Activated CD8-positive, alpha-beta memory T cell treated with anti-CD3 and anti-CD28 coated beads, Interleukin-2, amount 10 ng/mL, durations not matched to agents 7 days and 5 days (primary cell): ENCODE measurements at regions not wholly inside any gene's neighbourhood (a gene's known extent, or its start where the extent isn't known, plus 50 kb on each side); places are given as distances from the start of the nearest gene placed in this dataset.
A peak's percentile ranks its signal among the peaks of the same experiment; 100 is the strongest.
"Not testable (repeated sequence)": the region's sequence is repeated elsewhere in the genome, so short reads cannot be mapped to it uniquely, and the experiment has no call there.

Experiments used
- ATAC-seq: fragments of 150-1000 bp; cut with Tn5 transposase; one replicate; pipeline ENCODE4 v1.10.0; 2021; ENCODE audit warnings: moderate library complexity
- CTCF ChIA-PET: fragments of 350-600 bp; sonication (Branson Sonifier 250); formaldehyde crosslinking; loops from one replicate; lab custom pipeline; 2021; ENCODE audit warnings: antibody characterized with exemption; lab: Charles Lee
- DNase-seq: peaks from one replicate; pipeline ENCODE4 v3.0.0-alpha.2; 2020
- H3K27ac Mint-ChIP-seq: one replicate; pipeline ENCODE4 v1.8.0; 2021; ENCODE audit warnings: mild to moderate bottlenecking, mixed read lengths
- H3K27me3 Mint-ChIP-seq: one replicate; pipeline ENCODE4 v1.8.0; 2021; ENCODE audit warnings: mixed read lengths
- H3K36me3 Mint-ChIP-seq: one replicate; pipeline ENCODE4 v1.8.0; 2021; ENCODE audit warnings: mild to moderate bottlenecking, mixed read lengths
- H3K4me1 Mint-ChIP-seq: one replicate; pipeline ENCODE4 v1.8.0; 2021; ENCODE audit warnings: mixed read lengths
- H3K4me3 Mint-ChIP-seq: one replicate; pipeline ENCODE4 v1.8.0; 2021; ENCODE audit warnings: mild to moderate bottlenecking, moderate library complexity, mixed read lengths
- H3K9me3 Mint-ChIP-seq: one replicate; pipeline ENCODE4 v1.8.0; 2022; ENCODE audit warnings: low read depth, mixed read lengths

DNA sequence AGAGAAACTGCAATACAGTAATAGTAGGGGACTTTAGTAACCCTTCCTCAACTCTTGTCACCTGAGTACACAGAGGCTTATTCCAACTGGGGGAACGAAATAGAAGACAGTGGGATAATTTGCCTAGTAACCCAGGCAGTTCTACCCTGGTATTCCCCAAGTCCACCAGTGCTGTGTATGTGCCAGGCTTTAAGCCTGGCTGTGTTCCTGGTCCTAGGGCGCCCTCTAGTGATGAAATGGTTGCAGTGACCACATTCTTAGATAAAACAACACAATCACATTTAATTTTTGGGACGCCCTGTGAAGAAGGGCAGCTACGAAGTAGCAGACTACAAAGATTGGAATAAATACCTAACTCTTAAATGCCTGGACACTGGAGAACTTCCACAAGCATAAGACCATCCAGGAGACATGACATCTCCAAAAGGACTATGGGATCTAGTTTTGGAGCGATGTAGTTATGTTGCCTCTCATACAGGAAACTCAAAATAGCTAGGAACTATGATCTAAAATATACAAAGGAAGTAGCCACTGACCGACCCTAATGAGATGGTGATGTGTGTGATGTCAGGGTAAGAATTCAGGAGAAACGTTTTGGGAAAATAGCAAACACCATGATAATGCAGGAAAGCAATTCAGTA is 163.0 kb upstream of the XIST start:
- ATAC-seq (peak; percentile 68), DNase-seq (peak; percentile 59)
- no peaks in the 10 kb centered on the region for H3K36me3 Mint-ChIP-seq
- no peaks in the 10 kb centered on the region for H3K9me3 Mint-ChIP-seq
- H3K4me1 Mint-ChIP-seq = no peaks in the 10 kb centered on the region
- H3K27ac Mint-ChIP-seq = no peak overlapping the region
- no peak overlapping the region for H3K4me3 Mint-ChIP-seq
- H3K27me3 Mint-ChIP-seq = no peaks in the 10 kb centered on the region
- CTCF ChIA-PET = interaction anchor here (0.8 to 1.6 kb wide), 3 partner anchors 156 to 162 kb away, joined by 3 to 7 read pairs (median 3); partner anchors contain the start of gene XIST

DNA sequence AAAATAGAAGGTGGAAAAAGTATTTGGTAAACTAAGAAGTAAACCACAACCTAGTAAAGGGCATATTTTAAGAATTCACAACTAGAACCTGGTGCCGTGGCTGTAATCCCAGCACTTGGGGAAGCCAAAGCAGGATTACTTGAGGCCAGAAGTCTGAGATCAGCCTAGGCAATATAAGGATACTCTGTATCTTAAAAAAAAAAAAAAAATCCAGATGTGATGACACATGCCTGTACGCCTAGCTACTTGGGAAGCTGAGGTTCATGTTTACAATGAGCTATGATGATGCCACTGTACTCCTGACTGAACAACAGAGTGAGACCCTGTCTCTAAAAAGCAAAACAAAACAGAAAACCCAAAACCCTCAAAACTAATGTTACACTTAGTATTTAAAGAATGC is 156.5 kb upstream of the XIST start:
- ATAC-seq (no peak), DNase-seq (no peak)
- Mint-ChIP-seq H3K4me1 (no peaks in the 10 kb centered on the region), H3K9me3 (no peaks in the 10 kb centered on the region), H3K36me3 (peaks cover 15% of the 10 kb centered on the region), H3K27ac (no peak overlapping the region), H3K4me3 (no peak overlapping the region), H3K27me3 (no peaks in the 10 kb centered on the region)
- CTCF ChIA-PET = no interaction called here

DNA sequence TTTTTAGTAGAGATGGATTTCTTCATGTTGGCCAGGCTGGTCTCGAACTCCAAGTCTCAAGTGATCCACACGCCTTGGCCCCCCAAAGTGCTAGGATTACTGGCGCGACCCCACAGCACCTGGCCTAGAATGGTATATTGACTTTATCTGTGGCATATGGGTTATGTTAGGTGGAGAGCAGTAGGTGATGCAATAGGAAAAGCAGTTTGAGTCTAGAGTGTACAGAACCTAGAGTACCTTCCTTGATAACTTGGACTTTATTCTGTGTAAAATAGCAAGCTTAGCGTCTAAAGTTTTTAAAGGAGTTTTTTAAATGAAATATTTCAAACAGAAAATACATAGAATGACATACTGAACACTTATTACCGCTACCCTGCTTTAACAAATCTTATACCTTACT is 139.5 kb upstream of the XIST start:
- no peak overlapping the region for H3K27ac Mint-ChIP-seq
- no peaks in the 10 kb centered on the region for H3K27me3 Mint-ChIP-seq
- no peak for ATAC-seq
- CTCF ChIA-PET = no interaction called here
- H3K36me3 Mint-ChIP-seq = peaks cover 42% of the 10 kb centered on the region
- H3K4me3 Mint-ChIP-seq = no peak overlapping the region
- H3K9me3 Mint-ChIP-seq = no peaks in the 10 kb centered on the region
- H3K4me1 Mint-ChIP-seq = peaks cover 3% of the 10 kb centered on the region
- DNase-seq = no peak

DNA sequence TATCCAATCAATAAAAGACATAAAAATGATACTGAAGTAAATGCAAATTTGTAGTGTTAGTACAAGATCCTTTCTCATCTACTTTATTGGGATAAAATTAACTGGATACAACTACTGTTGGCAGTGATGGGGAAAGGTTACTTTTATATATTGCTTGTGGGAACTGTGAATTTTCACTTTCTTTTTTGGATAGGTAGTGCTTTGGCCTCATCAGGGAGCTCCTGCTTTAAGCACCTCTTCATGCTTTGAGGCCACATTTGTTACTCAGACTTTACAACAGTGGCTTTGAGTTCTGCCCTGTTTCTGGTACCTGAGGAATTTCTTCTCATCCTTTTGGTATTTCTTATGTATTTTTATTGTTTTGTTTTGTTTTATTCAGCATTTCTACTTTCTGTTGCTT is 134.7 kb upstream of the XIST start:
- H3K27ac Mint-ChIP-seq = peak overlapping the region; percentile 40

GRCh38 chrX:73979551-73980131 is 127.1 kb upstream of the XIST start:
- H3K27ac Mint-ChIP-seq = no peak overlapping the region
- ATAC-seq (no peak), DNase-seq (no peak)
- CTCF ChIA-PET = no interaction called here
- H3K36me3 Mint-ChIP-seq = peaks cover 4% of the 10 kb centered on the region
- H3K27me3 Mint-ChIP-seq = no peaks in the 10 kb centered on the region
- H3K9me3 Mint-ChIP-seq = no peaks in the 10 kb centered on the region
- H3K4me1 Mint-ChIP-seq = peaks cover 10% of the 10 kb centered on the region
- H3K4me3 Mint-ChIP-seq = no peak overlapping the region

More for the DNA sequence above, 134.7 kb upstream of the XIST start:
- Mint-ChIP-seq H3K27me3 (no peaks in the 10 kb centered on the region), H3K36me3 (peaks cover 26% of the 10 kb centered on the region), H3K9me3 (no peaks in the 10 kb centered on the region), H3K4me1 (peaks cover 3% of the 10 kb centered on the region), H3K4me3 (no peak overlapping the region)
- CTCF ChIA-PET = no interaction called here
- no peak for DNase-seq
- no peak for ATAC-seq

DNA sequence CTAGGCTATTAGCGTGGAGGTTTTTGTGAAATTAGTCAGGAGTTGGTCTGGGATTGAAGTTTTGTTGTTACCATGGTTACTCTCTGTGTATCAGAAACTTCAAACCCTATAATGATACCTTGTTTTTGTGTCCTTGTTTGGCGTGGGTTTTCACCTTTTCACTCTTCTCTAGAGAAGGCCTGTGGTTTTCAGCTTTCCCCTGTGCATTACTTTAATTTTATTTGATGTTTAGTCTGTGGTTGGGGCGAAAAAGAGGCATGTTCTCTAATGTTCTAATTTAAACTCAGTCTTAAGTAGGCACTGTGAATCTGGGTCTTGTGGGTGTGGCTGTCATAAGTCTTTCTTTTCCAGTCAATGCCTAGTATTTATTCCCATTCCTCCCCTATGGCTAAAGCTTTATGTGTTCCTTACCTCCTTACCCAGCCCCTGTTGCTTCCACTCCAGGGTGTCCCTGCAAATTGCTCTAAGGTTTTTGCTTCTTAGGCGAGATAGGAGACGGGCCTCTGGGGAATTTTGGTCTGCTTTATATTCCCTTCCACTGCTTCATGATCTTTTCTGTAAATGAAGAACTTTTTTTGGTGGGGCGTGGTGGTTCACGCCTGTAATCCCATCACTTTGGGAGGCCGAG is 125.1 kb upstream of the XIST start:
- no peak for DNase-seq
- CTCF ChIA-PET = no interaction called here
- ATAC-seq = peak; percentile 55
- H3K27me3 Mint-ChIP-seq = no peaks in the 10 kb centered on the region
- H3K9me3 Mint-ChIP-seq = no peaks in the 10 kb centered on the region
- H3K4me3 Mint-ChIP-seq = no peak overlapping the region
- H3K36me3 Mint-ChIP-seq = peaks cover 6% of the 10 kb centered on the region
- peak overlapping the region; percentile 34 for H3K27ac Mint-ChIP-seq
- H3K4me1 Mint-ChIP-seq = peaks cover 10% of the 10 kb centered on the region

GRCh38 chrX:73967461-73967860 is 114.9 kb upstream of the XIST start:
- CTCF ChIA-PET = not testable (repeated sequence)

GRCh38 chrX:73965833-73966232 is 113.3 kb upstream of the XIST start:
- Mint-ChIP-seq H3K4me3 (no peak overlapping the region), H3K4me1 (peaks cover 4% of the 10 kb centered on the region), H3K27ac (no peak overlapping the region), H3K9me3 (no peaks in the 10 kb centered on the region), H3K27me3 (no peaks in the 10 kb centered on the region), H3K36me3 (peaks cover 19% of the 10 kb centered on the region)
- CTCF ChIA-PET = no interaction called here
- DNase-seq = no peak
- ATAC-seq = no peak

More at GRCh38 chrX:73967461-73967860, 114.9 kb upstream of the XIST start:
- H3K4me1 Mint-ChIP-seq, H3K27me3 Mint-ChIP-seq, ATAC-seq, H3K4me3 Mint-ChIP-seq, DNase-seq, H3K9me3 Mint-ChIP-seq, H3K27ac Mint-ChIP-seq: not testable (repeated sequence)
- H3K36me3 Mint-ChIP-seq = peaks cover 21% of the 10 kb centered on the region

DNA sequence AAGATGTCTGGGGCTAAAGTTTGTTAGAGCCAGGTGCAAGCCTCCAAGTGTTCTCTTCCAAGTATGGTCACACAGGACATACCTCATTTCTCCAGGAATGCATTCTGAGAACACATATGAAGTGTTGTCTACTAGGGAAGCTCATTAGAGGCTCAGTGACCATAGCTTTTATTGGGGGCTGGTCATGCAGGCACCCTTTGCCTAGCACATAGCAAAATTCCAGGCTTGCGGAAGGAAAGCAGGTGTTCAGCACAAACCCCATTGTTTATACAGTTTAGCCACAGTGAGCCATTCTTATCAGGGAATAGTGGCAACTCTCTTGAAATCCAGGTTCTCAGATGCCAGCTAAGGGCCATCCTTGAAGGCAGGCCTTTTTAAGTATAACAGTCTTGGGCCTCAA is 112.1 kb upstream of the XIST start:
- H3K4me1 Mint-ChIP-seq = peaks cover 6% of the 10 kb centered on the region
- no peak overlapping the region for H3K27ac Mint-ChIP-seq
- CTCF ChIA-PET = no interaction called here

DNA sequence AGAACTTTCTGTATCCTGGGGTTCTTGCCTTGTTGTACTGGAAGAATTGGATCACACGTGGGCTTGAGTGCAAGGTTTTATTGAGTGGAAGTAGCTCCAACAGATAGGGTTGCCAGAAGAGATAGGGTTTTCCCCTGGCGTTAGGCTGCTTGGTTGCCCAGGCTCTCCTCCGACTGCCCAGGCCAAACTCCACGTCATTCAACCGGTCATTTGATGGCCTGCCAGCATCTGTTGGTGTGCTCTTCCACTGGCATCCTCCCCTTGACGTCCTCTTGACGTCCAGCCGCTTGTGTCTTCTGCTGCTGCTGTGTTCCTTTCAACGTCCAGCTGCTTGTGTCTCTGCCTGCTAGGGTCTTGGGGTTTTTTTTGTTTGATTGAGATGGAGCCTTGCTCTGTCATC is 111.2 kb upstream of the XIST start:
- ATAC-seq = no peak
- H3K27me3 Mint-ChIP-seq = no peaks in the 10 kb centered on the region
- peaks cover 17% of the 10 kb centered on the region for H3K36me3 Mint-ChIP-seq
- no peaks in the 10 kb centered on the region for H3K9me3 Mint-ChIP-seq
- H3K4me3 Mint-ChIP-seq = no peak overlapping the region
- H3K4me1 Mint-ChIP-seq = peaks cover 6% of the 10 kb centered on the region
- no peak overlapping the region for H3K27ac Mint-ChIP-seq
- CTCF ChIA-PET = no interaction called here
- no peak for DNase-seq

More for the DNA sequence above, 112.1 kb upstream of the XIST start:
- H3K9me3 Mint-ChIP-seq = no peaks in the 10 kb centered on the region
- no peaks in the 10 kb centered on the region for H3K27me3 Mint-ChIP-seq
- ATAC-seq (no peak), DNase-seq (no peak)
- H3K36me3 Mint-ChIP-seq = peaks cover 16% of the 10 kb centered on the region
- H3K4me3 Mint-ChIP-seq = no peak overlapping the region

DNA sequence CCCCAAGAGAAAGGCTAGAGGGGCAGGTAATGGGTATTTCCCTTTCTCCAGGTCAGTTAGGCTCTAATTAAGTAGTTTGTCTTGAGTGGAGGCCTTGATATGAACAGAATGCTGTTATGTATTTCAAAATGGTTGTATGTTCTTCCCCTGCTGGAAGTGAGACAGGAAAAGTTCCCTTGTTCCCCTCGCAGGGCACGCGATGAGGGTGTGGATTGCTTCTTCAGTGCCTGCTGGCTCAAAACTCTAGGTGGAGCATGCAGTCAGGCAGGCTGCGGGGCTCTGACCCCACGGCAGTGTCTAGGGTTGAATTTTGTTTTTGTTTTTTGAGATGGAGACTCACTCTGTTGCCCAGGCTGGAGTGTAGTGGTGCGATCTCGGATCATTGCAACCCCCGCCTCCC is 110.4 kb upstream of the XIST start:
- DNase-seq (no peak), ATAC-seq (no peak)
- Mint-ChIP-seq H3K27me3 (no peaks in the 10 kb centered on the region), H3K27ac (no peak overlapping the region), H3K9me3 (no peaks in the 10 kb centered on the region), H3K4me1 (peaks cover 9% of the 10 kb centered on the region), H3K4me3 (no peak overlapping the region), H3K36me3 (peaks cover 21% of the 10 kb centered on the region)
- CTCF ChIA-PET = no interaction called here

- H3K9me3 Mint-ChIP-seq, H3K27ac Mint-ChIP-seq, H3K27me3 Mint-ChIP-seq, DNase-seq, H3K4me3 Mint-ChIP-seq, CTCF ChIA-PET, ATAC-seq: not testable (repeated sequence)
- H3K36me3 Mint-ChIP-seq = peaks cover 22% of the 10 kb centered on the region
- peaks cover 11% of the 10 kb centered on the region for H3K4me1 Mint-ChIP-seq
Measured at GRCh38 chrX:73961867-73962266, 109.4 kb upstream of the XIST start.

DNA sequence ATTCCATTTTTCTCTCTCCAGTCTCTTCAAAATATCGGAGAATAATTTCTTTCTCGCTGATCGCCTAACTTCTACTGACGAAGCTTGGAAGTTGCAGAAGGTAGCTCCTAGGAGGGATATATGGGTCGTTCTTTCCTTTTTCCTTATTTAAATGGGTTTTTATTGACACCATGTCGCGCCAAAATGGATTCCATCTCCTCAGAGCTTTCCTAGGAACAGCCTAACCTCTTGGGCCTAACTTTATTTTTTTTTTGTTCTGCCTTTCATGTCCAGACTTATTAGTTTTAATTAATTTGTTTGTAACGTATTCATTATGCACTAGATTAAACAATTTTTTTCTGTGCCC is 92.0 kb upstream of the XIST start:
- H3K36me3 Mint-ChIP-seq = peaks cover 19% of the 10 kb centered on the region
- peak overlapping the region; percentile 96 for H3K4me3 Mint-ChIP-seq
- CTCF ChIA-PET = interaction anchor here (0.9 to 1.2 kb wide), 2 partner anchors 10 to 11 kb away, joined by 3 read pairs; no protein-coding TSS in a partner anchor
- peaks cover 19% of the 10 kb centered on the region for H3K4me1 Mint-ChIP-seq
- H3K9me3 Mint-ChIP-seq = no peaks in the 10 kb centered on the region
- peak overlapping the region; percentile 96 for H3K27ac Mint-ChIP-seq
- DNase-seq (no peak), ATAC-seq (peak; percentile 13)
- H3K27me3 Mint-ChIP-seq = no peaks in the 10 kb centered on the region
